HG02852 (cell line): ENCODE measurements at regions not wholly inside any gene's neighbourhood (a gene's known extent, or its start where the extent isn't known, plus 50 kb on each side); places are given as distances from the start of the nearest gene placed in this dataset.
A peak's percentile ranks its signal among the peaks of the same experiment; 100 is the strongest.

ENCODE experiments used
- ATAC-seq: cut with Tn5 transposase; IDR thresholded peaks from one replicate; pipeline ENCODE4 v1.9.1; 2021; ENCODE audit warnings: mild to moderate bottlenecking, moderate library complexity; ENCODE audit not compliant: unreplicated experiment

- no peak for ATAC-seq
These were observed 65.7 kb downstream of the UNC5CL start for GRCh38 chr6:40973304-40973703.

GRCh38 chr6:40972814-40973213, 66.2 kb downstream of the UNC5CL start:
- ATAC-seq, result no peak

- no peak for ATAC-seq
These were observed 66.8 kb downstream of the UNC5CL start for GRCh38 chr6:40972190-40972589.

- no peak for ATAC-seq
These were observed 70.3 kb downstream of the UNC5CL start for GRCh38 chr6:40968620-40969164.

- no peak for ATAC-seq
These were observed 72.2 kb downstream of the UNC5CL start for GRCh38 chr6:40966860-40967259.

GRCh38 chr6:40965046-40965445, 74.0 kb downstream of the UNC5CL start:
- no peak for ATAC-seq

- no peak for ATAC-seq
These were observed 76.0 kb downstream of the UNC5CL start for GRCh38 chr6:40963019-40963418.

- ATAC-seq, result peak; percentile 76
These were observed 76.8 kb downstream of the UNC5CL start for GRCh38 chr6:40962241-40962640.

GRCh38 chr6:40961831-40962230, 77.2 kb downstream of the UNC5CL start:
- no peak for ATAC-seq

GRCh38 chr6:40960742-40961430, 78.1 kb downstream of the UNC5CL start:
- ATAC-seq, result no peak

GRCh38 chr6:40959781-40960327, 79.2 kb downstream of the UNC5CL start:
- no peak for ATAC-seq

- no peak for ATAC-seq
These were observed 80.3 kb downstream of the UNC5CL start for GRCh38 chr6:40958738-40959137.

GRCh38 chr6:40957616-40958492, 81.2 kb downstream of the UNC5CL start:
- no peak for ATAC-seq

- ATAC-seq, result no peak
These were observed 82.1 kb downstream of the UNC5CL start for GRCh38 chr6:40956936-40957335.

- no peak for ATAC-seq
These were observed 83.9 kb downstream of the UNC5CL start for GRCh38 chr6:40955178-40955545.

GRCh38 chr6:40954446-40955177, 84.4 kb downstream of the UNC5CL start:
- ATAC-seq, result no peak

GRCh38 chr6:40953486-40953885, 85.5 kb downstream of the UNC5CL start:
- no peak for ATAC-seq

- ATAC-seq, result no peak
These were observed 87.9 kb downstream of the UNC5CL start for GRCh38 chr6:40950986-40951698.

GRCh38 chr6:40948570-40948969, 90.5 kb downstream of the UNC5CL start:
- ATAC-seq, result no peak

GRCh38 chr6:40947876-40948526, 91.0 kb downstream of the UNC5CL start:
- ATAC-seq, result no peak
